NCI-H69 (cell line): ENCODE measurements at regions not wholly inside any gene's neighbourhood (a gene's known extent, or its start where the extent isn't known, plus 50 kb on each side); places are given as distances from the start of the nearest gene placed in this dataset.
"Not testable (repeated sequence)": the region's sequence is repeated elsewhere in the genome, so short reads cannot be mapped to it uniquely, and the experiment has no call there.

ENCODE experiments used
- DNase-seq: peaks from one replicate; lab custom pipeline; 2025; lab: John Stamatoyannopoulos, UW

- DNase-seq = no peak
These were observed 171.0 kb downstream of the QRSL1 start for GRCh38 chr6:106800379-106800778.

- DNase-seq = no peak
These were observed 169.9 kb downstream of the QRSL1 start for GRCh38 chr6:106799031-106799894.

- no peak for DNase-seq
These were observed 167.8 kb downstream of the QRSL1 start for GRCh38 chr6:106797186-106797585.

GRCh38 chr6:106796781-106797180 lies 167.4 kb downstream of the QRSL1 start:
- DNase-seq = no peak

- no peak for DNase-seq
These were observed 164.8 kb downstream of the QRSL1 start for GRCh38 chr6:106794129-106794528.

- DNase-seq = no peak
These were observed 163.3 kb downstream of the QRSL1 start for GRCh38 chr6:106792536-106793236.

GRCh38 chr6:106790935-106791334 lies 161.6 kb downstream of the QRSL1 start:
- DNase-seq = no peak

- no peak for DNase-seq
These were observed 160.9 kb downstream of the QRSL1 start for GRCh38 chr6:106790149-106790770.

- DNase-seq = no peak
These were observed 160.2 kb downstream of the QRSL1 start for GRCh38 chr6:106789428-106790148.

- no peak for DNase-seq
These were observed 159.4 kb downstream of the QRSL1 start for GRCh38 chr6:106788761-106789160.

- DNase-seq = no peak
These were observed 158.2 kb downstream of the QRSL1 start for GRCh38 chr6:106787327-106788196.

- DNase-seq = no peak
These were observed 155.9 kb downstream of the QRSL1 start for GRCh38 chr6:106785298-106785697.

GRCh38 chr6:106783640-106784566 lies 154.5 kb downstream of the QRSL1 start:
- DNase-seq = no peak

- DNase-seq = no peak
These were observed 153.3 kb downstream of the QRSL1 start for GRCh38 chr6:106782536-106783285.

- DNase-seq = not testable (repeated sequence)
These were observed 150.2 kb downstream of the QRSL1 start for GRCh38 chr6:106779552-106779951.

GRCh38 chr6:106778943-106779342 lies 149.6 kb downstream of the QRSL1 start:
- DNase-seq = no peak

GRCh38 chr6:106773996-106774629 lies 144.7 kb downstream of the QRSL1 start:
- peak; percentile 50 for DNase-seq

- DNase-seq = no peak
These were observed 144.1 kb downstream of the QRSL1 start for GRCh38 chr6:106773522-106773921.
